ENCODE measurements at regions not wholly inside any gene's neighbourhood (a gene's known extent, or its start where the extent isn't known, plus 50 kb on each side); places are given as distances from the start of the nearest gene placed in this dataset.

- H4K20me1 ChIP-seq, result no peaks in the 10 kb centered on the region
- TF ChIP-seq Cebpa-rat (IDR thresholded peaks at IDR 0.05), result no peak
- H3K9me3 ChIP-seq (replicated peaks in 1 of 11), result peaks cover 0 to 45% (median 0%) of the 10 kb centered on the region in 11 experiments; a peak in 4 of 22 replicates
- H3K4me3 ChIP-seq, result no peak overlapping the region
- no peak overlapping the region for H3K4me2 ChIP-seq
- peaks cover 0 to 50% (median 0%) of the 10 kb centered on the region in 10 experiments; a peak in 8 of 20 replicates for H3K4me1 ChIP-seq
- no peak overlapping the region for H3K27ac ChIP-seq
- H3K36me3 ChIP-seq, result no peaks in the 10 kb centered on the region
- no peaks in the 10 kb centered on the region for H3K27me3 ChIP-seq
- no peak overlapping the region for H3K9ac ChIP-seq
Observed at GRCh38 chr13:77838271-77838670, 80.4 kb downstream of the EDNRB start.

- no peaks in the 10 kb centered on the region for H3K27me3 ChIP-seq
- peaks cover 0 to 36% (median 0%) of the 10 kb centered on the region in 11 experiments; a peak in 4 of 22 replicates for H3K9me3 ChIP-seq (replicated peaks in 1 of 11)
- peaks cover 0 to 68% (median 0%) of the 10 kb centered on the region in 10 experiments; a peak in 8 of 20 replicates for H3K4me1 ChIP-seq
- TF ChIP-seq Cebpa-rat (IDR thresholded peaks at IDR 0.05), result peak in 2 of 11 experiments; percentile 36 to 53; a peak in 3 of 22 replicates
- no peaks in the 10 kb centered on the region for H4K20me1 ChIP-seq
- no peaks in the 10 kb centered on the region for H3K36me3 ChIP-seq
- H3K27ac ChIP-seq, result peak overlapping the region in 4 of 11 experiments; percentile 50 to 91 (median 78); a peak in 7 of 22 replicates
- H3K4me2 ChIP-seq, result peak overlapping the region in 4 of 11 experiments; percentile 37 to 81 (median 63); a peak in 7 of 22 replicates
- no peak overlapping the region; a peak in 1 of 20 replicates for H3K4me3 ChIP-seq
- H3K9ac ChIP-seq, result peak overlapping the region in 2 of 11 experiments; percentile 64 to 66; a peak in 4 of 22 replicates
Observed at GRCh38 chr13:77836423-77836822, 82.2 kb downstream of the EDNRB start.

- TF ChIP-seq Cebpa-rat (IDR thresholded peaks at IDR 0.05), result no peak
- no peaks in the 10 kb centered on the region for H3K36me3 ChIP-seq
- no peaks in the 10 kb centered on the region for H3K27me3 ChIP-seq
- peak overlapping the region in 4 of 11 experiments; percentile 2 to 91 (median 79); a peak in 7 of 22 replicates for H3K27ac ChIP-seq
- peak overlapping the region in 2 of 11 experiments; percentile 60 to 65; a peak in 4 of 22 replicates for H3K9ac ChIP-seq
- peak overlapping the region in 3 of 11 experiments; percentile 41 to 75 (median 68); a peak in 6 of 22 replicates for H3K4me2 ChIP-seq
- H3K4me1 ChIP-seq, result peaks cover 0 to 80% (median 0%) of the 10 kb centered on the region in 10 experiments; a peak in 8 of 20 replicates
- H3K4me3 ChIP-seq, result no peak overlapping the region
- H4K20me1 ChIP-seq, result no peaks in the 10 kb centered on the region
- H3K9me3 ChIP-seq (replicated peaks in 1 of 11), result peaks cover 0 to 13% (median 0%) of the 10 kb centered on the region in 11 experiments; a peak in 2 of 22 replicates
Observed at GRCh38 chr13:77833331-77833863, 85.2 kb downstream of the EDNRB start.

GRCh38 chr13:77832339-77833100, 86.1 kb downstream of the EDNRB start:
- peak overlapping the region in 3 of 11 experiments; percentile 55 to 75 (median 67); a peak in 6 of 22 replicates for H3K4me2 ChIP-seq
- H4K20me1 ChIP-seq, result no peaks in the 10 kb centered on the region
- H3K9me3 ChIP-seq (replicated peaks in 1 of 11), result peaks cover 0 to 7% (median 0%) of the 10 kb centered on the region in 11 experiments; a peak in 1 of 22 replicates
- peak overlapping the region in 3 of 11 experiments; percentile 18 to 67 (median 62); a peak in 4 of 22 replicates for H3K9ac ChIP-seq
- H3K27ac ChIP-seq, result peak overlapping the region in 3 of 11 experiments; percentile 70 to 91 (median 88); a peak in 6 of 22 replicates
- TF ChIP-seq Cebpa-rat (IDR thresholded peaks at IDR 0.05), result no peak
- no peak overlapping the region for H3K4me3 ChIP-seq
- peaks cover 0 to 71% (median 0%) of the 10 kb centered on the region in 10 experiments; a peak in 8 of 20 replicates for H3K4me1 ChIP-seq
- no peaks in the 10 kb centered on the region for H3K36me3 ChIP-seq
- H3K27me3 ChIP-seq, result no peaks in the 10 kb centered on the region

- Histone ChIP-seq H3K9me3 (replicated peaks in 1 of 11) (peaks cover 0 to 7% (median 0%) of the 10 kb centered on the region in 11 experiments; a peak in 1 of 22 replicates), H3K27me3 (no peaks in the 10 kb centered on the region), H3K4me2 (peak overlapping the region in 3 of 11 experiments; percentile 55 to 75 (median 67); a peak in 7 of 22 replicates), H3K36me3 (no peaks in the 10 kb centered on the region), H3K9ac (peak overlapping the region in 3 of 11 experiments; percentile 18 to 67 (median 62); a peak in 4 of 22 replicates), H3K4me1 (peaks cover 0 to 65% (median 0%) of the 10 kb centered on the region in 10 experiments; a peak in 8 of 20 replicates), H4K20me1 (no peaks in the 10 kb centered on the region), H3K27ac (peak overlapping the region in 3 of 11 experiments; percentile 70 to 91 (median 88); a peak in 6 of 22 replicates), H3K4me3 (no peak overlapping the region)
- TF ChIP-seq Cebpa-rat (IDR thresholded peaks at IDR 0.05), result no peak
Observed at GRCh38 chr13:77831866-77832265, 86.8 kb downstream of the EDNRB start.

GRCh38 chr13:77829963-77830362, 88.7 kb downstream of the EDNRB start:
- no peaks in the 10 kb centered on the region for H3K27me3 ChIP-seq
- H3K4me1 ChIP-seq, result peaks cover 0 to 60% (median 0%) of the 10 kb centered on the region in 10 experiments; a peak in 7 of 20 replicates
- H3K36me3 ChIP-seq, result no peaks in the 10 kb centered on the region
- H3K27ac ChIP-seq, result no peak overlapping the region
- peaks cover 0 to 7% (median 0%) of the 10 kb centered on the region in 11 experiments; a peak in 1 of 22 replicates for H3K9me3 ChIP-seq (replicated peaks in 1 of 11)
- no peaks in the 10 kb centered on the region for H4K20me1 ChIP-seq
- no peak overlapping the region for H3K4me3 ChIP-seq
- H3K9ac ChIP-seq, result no peak overlapping the region
- no peak overlapping the region; a peak in 1 of 22 replicates for H3K4me2 ChIP-seq
- TF ChIP-seq Cebpa-rat (IDR thresholded peaks at IDR 0.05), result no peak

- Histone ChIP-seq H3K4me3 (no peak overlapping the region), H3K9me3 (replicated peaks in 1 of 11) (no peaks in the 10 kb centered on the region), H4K20me1 (no peaks in the 10 kb centered on the region), H3K27ac (no peak overlapping the region), H3K4me1 (peaks cover 0 to 52% (median 0%) of the 10 kb centered on the region in 10 experiments; a peak in 7 of 20 replicates), H3K4me2 (no peak overlapping the region), H3K36me3 (no peaks in the 10 kb centered on the region), H3K27me3 (no peaks in the 10 kb centered on the region), H3K9ac (no peak overlapping the region)
- TF ChIP-seq Cebpa-rat (IDR thresholded peaks at IDR 0.05), result no peak
Observed at GRCh38 chr13:77828799-77829198, 89.8 kb downstream of the EDNRB start.

GRCh38 chr13:77827332-77827731, 91.3 kb downstream of the EDNRB start:
- Histone ChIP-seq H3K9me3 (replicated peaks in 1 of 11) (no peaks in the 10 kb centered on the region), H3K36me3 (no peaks in the 10 kb centered on the region), H3K27ac (no peak overlapping the region), H3K9ac (no peak overlapping the region), H3K4me3 (no peak overlapping the region), H3K27me3 (no peaks in the 10 kb centered on the region), H4K20me1 (no peaks in the 10 kb centered on the region), H3K4me1 (peaks cover 0 to 37% (median 0%) of the 10 kb centered on the region in 10 experiments; a peak in 7 of 20 replicates), H3K4me2 (no peak overlapping the region)
- no peak for TF ChIP-seq Cebpa-rat (IDR thresholded peaks at IDR 0.05)

Data from BLaER1 treated with 17β-estradiol and CSF1 and Interleukin-3, amounts not matched to agents 10 nM and 100 nM (cell line).